ENCODE measurements at regions not wholly inside any gene's neighbourhood (a gene's known extent, or its start where the extent isn't known, plus 50 kb on each side); places are given as distances from the start of the nearest gene placed in this dataset.

GRCh38 chr3:82761858-82762257 is 1000.4 kb upstream of the GBE1 start:
- no peak for TF ChIP-seq MAX (IDR thresholded peaks at IDR 0.05)
- TF ChIP-seq EP300 (IDR thresholded peaks at IDR 0.05; ENCODE audit: borderline replicate concordance) = no peak
- no peak for TF ChIP-seq FOXM1 (IDR thresholded peaks at IDR 0.05; ENCODE audit: borderline replicate concordance, low read depth)
- TF ChIP-seq CREB1 (IDR thresholded peaks at IDR 0.05; ENCODE audit: low read depth) = no peak
- no peak for TF ChIP-seq USF1 (IDR thresholded peaks at IDR 0.05)
- no peak for TF ChIP-seq TAF1 (IDR thresholded peaks at IDR 0.05; ENCODE audit: low read depth)
- TF ChIP-seq YY1 (IDR thresholded peaks at IDR 0.05; ENCODE audit: low read depth) = no peak
- no peak for TF ChIP-seq REST (IDR thresholded peaks at IDR 0.05; ENCODE audit: low read depth)
- no peak for TF ChIP-seq TCF12 (IDR thresholded peaks at IDR 0.05; ENCODE audit: low read depth)
- no peak for TF ChIP-seq RAD21 (IDR thresholded peaks at IDR 0.05; ENCODE audit: low read depth)
